K562 (cell line): ENCODE measurements at regions not wholly inside any gene's neighbourhood (a gene's known extent, or its start where the extent isn't known, plus 50 kb on each side); places are given as distances from the start of the nearest gene placed in this dataset.

Source experiments
- ATAC-seq: fragments of 200-7000 bp; cut with Tn5 transposase; 3 replicates; pipeline ENCODE4 v1.9.1; 2020; ENCODE audit warnings: moderate library complexity
- BruUV-seq: library from RNA; stranded (reverse); fragments of 400-500 nt; replicated peaks from 2 replicates; lab custom pipeline; 2021; lab: Mats Ljungman, UMichigan
- CTCF ChIA-PET: fragments of 300-600 bp; formaldehyde crosslinking; extraction: SDS; loops from one replicate; lab custom pipeline; 2021; ENCODE audit warnings: low intra/inter-chr PET ratio; lab: Yijun Ruan, JAX
- POLR2A ChIA-PET: fragments of 300-600, 350-650 bp; sonication (Branson Sonifier 250); formaldehyde crosslinking; extraction: SDS; loops from one replicate; lab custom pipeline; 2021; ENCODE audit warnings: antibody characterized with exemption, inconsistent platforms; lab: Yijun Ruan, JAX
- DNase-seq, 4 experiments: peaks; one replicate each; pipeline versions ENCODE4 v3.0.0 to v3.0.0-alpha.2; 2011 to 2018; ENCODE audit warnings: low spot score in 3 of 4, mixed read lengths in 3 of 4; ENCODE audit errors: extremely low read depth in 1 of 4
- FAIRE-seq: peaks from 2 replicates; lab custom pipeline; 2011; peaks lifted over from hg19 to GRCh38; lab: Jason Lieb, UNC
- H2AFZ ChIP-seq: 2 replicates; pipeline ENCODE4 v1.6.0; 2011; ENCODE audit warnings: low read depth, low read length, control low read depth, inconsistent platforms
- H3K27ac ChIP-seq: fragments of 200-600 bp; 3 replicates; pipeline ENCODE4 v1.8.0; 2011; ENCODE audit warnings: low read depth, mild to moderate bottlenecking, control low read depth, inconsistent platforms, low read length, moderate library complexity, mixed read lengths; ENCODE audit errors: extremely low read depth
- H3K27me3 ChIP-seq, 2 experiments: fragments of 300-600 bp in 1 of 2; 2 replicates in 1 of 2; 3 replicates in 1 of 2; pipeline versions ENCODE4 v1.6.0 to v1.8.0; 2011; ENCODE audit warnings: inconsistent platforms in 2 of 2, low read length in 2 of 2, mild to moderate bottlenecking in 1 of 2, mixed read lengths in 1 of 2, moderate library complexity in 1 of 2; ENCODE audit not compliant: control insufficient read depth in 2 of 2, insufficient read depth in 2 of 2
- H3K36me3 ChIP-seq: fragments of 300-600 bp; 3 replicates; pipeline ENCODE4 v1.8.0; 2011; ENCODE audit warnings: mild to moderate bottlenecking, low read length, inconsistent platforms; ENCODE audit not compliant: control insufficient read depth, insufficient read depth
- H3K4me1 ChIP-seq, 2 experiments: fragments of 200-600 bp in 1 of 2; replicated peaks in 1 of 2; 2 replicates in 1 of 2; 3 replicates in 1 of 2; pipeline versions ENCODE4 v1.5.1 to v1.8.0; 2011; ENCODE audit warnings: inconsistent platforms in 2 of 2, low read length in 2 of 2, mild to moderate bottlenecking in 1 of 2, mixed read lengths in 1 of 2, moderate library complexity in 1 of 2; ENCODE audit not compliant: control insufficient read depth in 2 of 2, insufficient read depth in 2 of 2
- H3K4me2 ChIP-seq: 2 replicates; pipeline ENCODE4 v1.6.1; 2011; ENCODE audit warnings: low read length, control low read depth, inconsistent platforms, mixed read lengths; ENCODE audit not compliant: insufficient read depth
- H3K4me3 ChIP-seq: fragments of 200-600 bp; sonication (generic), shearing (Covaris generic); 2 replicates; pipeline ENCODE4 v1.5.1; 2016; ENCODE audit warnings: control low read depth, inconsistent platforms
- H3K79me2 ChIP-seq: fragments of 200-600 bp; 3 replicates; pipeline ENCODE4 v1.8.0; 2011; ENCODE audit warnings: low read length, inconsistent platforms; ENCODE audit not compliant: control insufficient read depth, insufficient read depth
- H3K9ac ChIP-seq, 2 experiments: 2 replicates each; pipeline versions ENCODE4 v1.6.0 to v1.6.1; 2011; ENCODE audit warnings: low read depth in 2 of 2, low read length in 2 of 2, control low read depth in 1 of 2, inconsistent platforms in 1 of 2, mild to moderate bottlenecking in 1 of 2, mixed read lengths in 1 of 2; ENCODE audit not compliant: insufficient read depth in 1 of 2
- H3K9me1 ChIP-seq: one replicate; pipeline ENCODE4 v1.6.0; 2011; ENCODE audit warnings: inconsistent platforms, mild to moderate bottlenecking, low read length, moderate library complexity; ENCODE audit not compliant: control insufficient read depth, insufficient read depth
- H3K9me3 ChIP-seq: replicated peaks from 2 replicates; pipeline ENCODE4 v1.5.1; 2011; ENCODE audit warnings: low read depth, low read length, inconsistent platforms; ENCODE audit not compliant: control insufficient read depth, insufficient read depth
- H4K20me1 ChIP-seq: replicated peaks from 2 replicates; pipeline ENCODE4 v1.6.1; 2011; ENCODE audit warnings: low read length, inconsistent platforms, mixed read lengths; ENCODE audit not compliant: control insufficient read depth, insufficient read depth
- BRD9 ChIP-seq: fragments of 450-650 bp; IDR thresholded peaks from 2 replicates; pipeline ENCODE4 v1.6.1; 2018; ENCODE audit warnings: low read depth; ENCODE audit not compliant: partially characterized antibody
- JUN ChIP-seq, 2 experiments: sonication (generic) in 1 of 2; formaldehyde crosslinking in 1 of 2; IDR thresholded peaks; 2 replicates each; pipeline versions ENCODE4 v1.6.1 to v1.8.0; 2012 to 2022; ENCODE audit warnings: borderline replicate concordance in 2 of 2, mild to moderate bottlenecking in 2 of 2, improper control_type of control experiment in 1 of 2, low read depth in 1 of 2, low read length in 1 of 2, missing genetic modification reagents in 1 of 2
- RBM39 ChIP-seq: fragments of 200-400 bp; formaldehyde crosslinking; optimal IDR thresholded peaks from 2 replicates; pipeline ENCODE3; 2018; ENCODE audit warnings: low read depth, low read length
- SMARCA4 ChIP-seq: fragments of 450-650 bp; IDR thresholded peaks from 2 replicates; pipeline ENCODE4 v1.6.1; 2016
- ZBTB7A ChIP-seq: IDR thresholded peaks from 2 replicates; pipeline ENCODE4 v1.6.1; 2011; ENCODE audit warnings: low read depth, mild to moderate bottlenecking, low read length, moderate library complexity, borderline replicate concordance; ENCODE audit not compliant: control insufficient read depth
- ZNF512 ChIP-seq: IDR thresholded peaks from 2 replicates; pipeline ENCODE4 v1.6.1; 2016; ENCODE audit warnings: missing genetic modification characterization, missing compliant biosample characterization
- ZNF655 ChIP-seq: fragments of 250-450 bp; sonication (Bioruptor Pico); IDR thresholded peaks from 2 replicates; pipeline ENCODE4 v1.5.0; 2021
- WGBS: fragments of 100-300 bp; shearing (Covaris generic); methylation state at CpG from one replicate; pipeline ENCODE4 v1.1.6; 2016; ENCODE audit warnings: low coverage, mixed read lengths; ENCODE audit not compliant: insufficient coverage; ENCODE audit errors: missing lambda C conversion rate; 5-methylcytosine and 5-hydroxymethylcytosine counted together
- in situ Hi-C: fragments of 300-500 bp; cut with MboI; formaldehyde crosslinking; loops from 4 replicates; pipeline ENCODE4 v1.15.0; 2018; ENCODE audit warnings: inconsistent platforms, mixed read lengths
- intact Hi-C: fragments of 100-400 bp; cut with micrococcal nuclease; formaldehyde crosslinking; loops from 2 replicates; pipeline ENCODE4 v1.14.2; 2022
- TF ChIP-seq, protein P1 (sequence below): fragments of 450-650 bp; IDR thresholded peaks from one replicate; pipeline ENCODE4 v1.6.1; 2018; ENCODE audit warnings: mild to moderate bottlenecking, moderate library complexity; ENCODE audit not compliant: partially characterized antibody
- TF ChIP-seq, protein P2 (sequence below): fragments of 200-400 bp; formaldehyde crosslinking; IDR thresholded peaks from 2 replicates; pipeline ENCODE4 v1.6.1; 2017; ENCODE audit warnings: mild to moderate bottlenecking, low read depth, low read length, moderate library complexity

DNA sequence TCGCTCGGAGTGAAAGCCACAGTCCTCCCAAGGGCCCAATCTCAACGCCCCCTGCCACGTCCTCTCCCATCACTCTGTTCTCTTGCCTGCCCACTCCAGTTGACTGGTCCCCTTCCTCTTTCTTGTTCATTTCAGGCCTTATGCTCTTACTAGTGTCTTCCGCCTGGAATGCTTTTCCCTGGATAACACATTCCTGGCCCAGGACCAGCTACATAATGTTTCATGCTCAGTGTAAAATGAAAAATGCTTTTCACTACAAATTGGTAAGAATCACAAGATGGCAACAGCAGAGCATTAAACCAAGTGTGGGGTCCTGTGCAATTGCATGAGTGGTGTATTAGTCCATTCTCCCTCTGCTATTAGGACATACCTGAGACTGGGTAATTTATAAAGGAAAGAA is 417.2 kb upstream of the KLHL29 start:
- no TSS peak for BruUV-seq
- FAIRE-seq = no peak
- Histone ChIP-seq H3K27me3 (no peaks in the 10 kb centered on the region), H4K20me1 (no peaks in the 10 kb centered on the region), H3K4me3 (no peak overlapping the region), H3K9ac (no peak overlapping the region), H3K9me3 (no peaks in the 10 kb centered on the region), H3K27ac (no peak overlapping the region), H3K36me3 (no peaks in the 10 kb centered on the region), H3K79me2 (no peaks in the 10 kb centered on the region), H3K4me2 (no peak overlapping the region), H2AFZ (no peak overlapping the region), H3K9me1 (no peaks in the 10 kb centered on the region), H3K4me1 (no peaks in the 10 kb centered on the region)
- 0% methylated on average over 5 of the region's 5 CpGs for WGBS
- TF ChIP-seq SMARCA4 (no peak), ZBTB7A (no peak), ZNF512 (no peak), RBM39 (no peak), JUN (IDR thresholded peaks at IDR 0.05; ENCODE audit: borderline replicate concordance, low read depth, low read length) (no peak), JUN (CRISPR knock-in tag; IDR thresholded peaks at IDR 0.05; ENCODE audit: borderline replicate concordance) (no peak), ZNF655 (no peak), BRD9 (no peak)
- TF ChIP-seq, protein P1, sequence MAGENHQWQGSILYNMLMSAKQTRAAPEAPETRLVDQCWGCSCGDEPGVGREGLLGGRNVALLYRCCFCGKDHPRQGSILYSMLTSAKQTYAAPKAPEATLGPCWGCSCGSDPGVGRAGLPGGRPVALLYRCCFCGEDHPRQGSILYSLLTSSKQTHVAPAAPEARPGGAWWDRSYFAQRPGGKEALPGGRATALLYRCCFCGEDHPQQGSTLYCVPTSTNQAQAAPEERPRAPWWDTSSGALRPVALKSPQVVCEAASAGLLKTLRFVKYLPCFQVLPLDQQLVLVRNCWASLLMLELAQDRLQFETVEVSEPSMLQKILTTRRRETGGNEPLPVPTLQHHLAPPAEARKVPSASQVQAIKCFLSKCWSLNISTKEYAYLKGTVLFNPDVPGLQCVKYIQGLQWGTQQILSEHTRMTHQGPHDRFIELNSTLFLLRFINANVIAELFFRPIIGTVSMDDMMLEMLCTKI = no peak
- TF ChIP-seq, protein P2, sequence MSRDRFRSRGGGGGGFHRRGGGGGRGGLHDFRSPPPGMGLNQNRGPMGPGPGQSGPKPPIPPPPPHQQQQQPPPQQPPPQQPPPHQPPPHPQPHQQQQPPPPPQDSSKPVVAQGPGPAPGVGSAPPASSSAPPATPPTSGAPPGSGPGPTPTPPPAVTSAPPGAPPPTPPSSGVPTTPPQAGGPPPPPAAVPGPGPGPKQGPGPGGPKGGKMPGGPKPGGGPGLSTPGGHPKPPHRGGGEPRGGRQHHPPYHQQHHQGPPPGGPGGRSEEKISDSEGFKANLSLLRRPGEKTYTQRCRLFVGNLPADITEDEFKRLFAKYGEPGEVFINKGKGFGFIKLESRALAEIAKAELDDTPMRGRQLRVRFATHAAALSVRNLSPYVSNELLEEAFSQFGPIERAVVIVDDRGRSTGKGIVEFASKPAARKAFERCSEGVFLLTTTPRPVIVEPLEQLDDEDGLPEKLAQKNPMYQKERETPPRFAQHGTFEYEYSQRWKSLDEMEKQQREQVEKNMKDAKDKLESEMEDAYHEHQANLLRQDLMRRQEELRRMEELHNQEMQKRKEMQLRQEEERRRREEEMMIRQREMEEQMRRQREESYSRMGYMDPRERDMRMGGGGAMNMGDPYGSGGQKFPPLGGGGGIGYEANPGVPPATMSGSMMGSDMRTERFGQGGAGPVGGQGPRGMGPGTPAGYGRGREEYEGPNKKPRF = no peak
- ChIA-PET POLR2A (no interaction called here), CTCF (no interaction called here)
- DNase-seq = no peak
- ATAC-seq = no peak
- intact Hi-C loops = no loop called here
- in situ Hi-C loops = no loop called here
